ENCODE measurements at regions not wholly inside any gene's neighbourhood (a gene's known extent, or its start where the extent isn't known, plus 50 kb on each side); places are given as distances from the start of the nearest gene placed in this dataset.

- POLR2A ChIA-PET = no interaction called here
- CTCF ChIA-PET = interaction anchor here (1.0 kb wide), 1 partner anchor 56 kb away, joined by 3 read pairs; no protein-coding TSS in a partner anchor
- peaks cover 10% of the 10 kb centered on the region for H3K4me1 Mint-ChIP-seq
These were observed 273.0 kb upstream of the RPS23 start for GRCh38 chr5:82551192-82551591.

GRCh38 chr5:82549263-82549662 is 271.1 kb upstream of the RPS23 start:
- H3K4me3 Mint-ChIP-seq = no peak overlapping the region
- POLR2A ChIA-PET = no interaction called here
- H3K9me3 Mint-ChIP-seq = peaks cover 13% of the 10 kb centered on the region
- peaks cover 13% of the 10 kb centered on the region for H3K36me3 Mint-ChIP-seq
- no peaks in the 10 kb centered on the region for H3K27me3 Mint-ChIP-seq (ENCODE audit: low read depth)
- no peak overlapping the region for H3K27ac Mint-ChIP-seq
- TF ChIP-seq OVOL2 (CRISPR knock-in tag; IDR thresholded peaks at IDR 0.05; ENCODE audit: borderline replicate concordance) (no peak), RELA (CRISPR knock-in tag; IDR thresholded peaks at IDR 0.05; ENCODE audit: borderline replicate concordance) (no peak), ZNF317 (CRISPR knock-in tag; IDR thresholded peaks at IDR 0.05; ENCODE audit: borderline replicate concordance, low read depth) (no peak), HMGA2 (CRISPR knock-in tag; IDR thresholded peaks at IDR 0.05) (no peak), ZNF396 (CRISPR knock-in tag; IDR thresholded peaks at IDR 0.05; ENCODE audit: borderline replicate concordance) (no peak), ZNF263 (CRISPR knock-in tag; IDR thresholded peaks at IDR 0.05; ENCODE audit: low read depth) (no peak)
- ATAC-seq (no peak), DNase-seq (ENCODE audit: low spot score) (no peak)
- H3K4me1 Mint-ChIP-seq = peaks cover 10% of the 10 kb centered on the region
- CTCF ChIA-PET = no interaction called here

More at GRCh38 chr5:82551192-82551591, 273.0 kb upstream of the RPS23 start:
- no peak for TF ChIP-seq JUN (CRISPR knock-in tag; IDR thresholded peaks at IDR 0.05)
- no peak for TF ChIP-seq E2F1 (CRISPR knock-in tag; IDR thresholded peaks at IDR 0.05)
- TF ChIP-seq RORB (CRISPR knock-in tag; IDR thresholded peaks at IDR 0.05) = no peak
- TF ChIP-seq ZBTB43 (CRISPR knock-in tag; IDR thresholded peaks at IDR 0.05) = no peak
- no peak for TF ChIP-seq USF2 (CRISPR knock-in tag; IDR thresholded peaks at IDR 0.05)
- no peak for TF ChIP-seq USF1 (CRISPR knock-in tag; IDR thresholded peaks at IDR 0.05)
- TF ChIP-seq MAX (CRISPR knock-in tag; IDR thresholded peaks at IDR 0.05) = no peak
- no peak overlapping the region for H3K27ac Mint-ChIP-seq
- H3K9me3 Mint-ChIP-seq = no peaks in the 10 kb centered on the region
- H3K36me3 Mint-ChIP-seq = no peaks in the 10 kb centered on the region
- no peaks in the 10 kb centered on the region for H3K27me3 Mint-ChIP-seq (ENCODE audit: low read depth)
- DNase-seq (ENCODE audit: low spot score) (no peak), ATAC-seq (no peak)
- H3K4me3 Mint-ChIP-seq = no peak overlapping the region

GRCh38 chr5:82544004-82544403 is 265.9 kb upstream of the RPS23 start:
- ATAC-seq (peak; percentile 71), DNase-seq (ENCODE audit: low spot score) (no peak)
- ChIA-PET POLR2A (no interaction called here), CTCF (no interaction called here)
- Mint-ChIP-seq H3K9me3 (peaks cover 48% of the 10 kb centered on the region), H3K4me1 (peaks cover 8% of the 10 kb centered on the region; the same call in 1 of the 2 replicates), H3K27ac (no peak overlapping the region), H3K36me3 (peaks cover 47% of the 10 kb centered on the region), H3K4me3 (no peak overlapping the region), H3K27me3 (ENCODE audit: low read depth) (no peaks in the 10 kb centered on the region)
- TF ChIP-seq IRF1 (CRISPR knock-in tag; IDR thresholded peaks at IDR 0.05) = no peak
- no peak for TF ChIP-seq ZSCAN18 (CRISPR knock-in tag; IDR thresholded peaks at IDR 0.05)
- TF ChIP-seq MXD4 (CRISPR knock-in tag; IDR thresholded peaks at IDR 0.05; ENCODE audit: borderline replicate concordance) = 0 out of 2 replicates have a peak, but pooled peaks have one; percentile 22
- no peak for TF ChIP-seq ZNF281 (CRISPR knock-in tag; IDR thresholded peaks at IDR 0.05)
- no peak for TF ChIP-seq ZNF532 (CRISPR knock-in tag; IDR thresholded peaks at IDR 0.05; ENCODE audit: borderline replicate concordance)
